ENCODE measurements at regions not wholly inside any gene's neighbourhood (a gene's known extent, or its start where the extent isn't known, plus 50 kb on each side); places are given as distances from the start of the nearest gene placed in this dataset.

DNA sequence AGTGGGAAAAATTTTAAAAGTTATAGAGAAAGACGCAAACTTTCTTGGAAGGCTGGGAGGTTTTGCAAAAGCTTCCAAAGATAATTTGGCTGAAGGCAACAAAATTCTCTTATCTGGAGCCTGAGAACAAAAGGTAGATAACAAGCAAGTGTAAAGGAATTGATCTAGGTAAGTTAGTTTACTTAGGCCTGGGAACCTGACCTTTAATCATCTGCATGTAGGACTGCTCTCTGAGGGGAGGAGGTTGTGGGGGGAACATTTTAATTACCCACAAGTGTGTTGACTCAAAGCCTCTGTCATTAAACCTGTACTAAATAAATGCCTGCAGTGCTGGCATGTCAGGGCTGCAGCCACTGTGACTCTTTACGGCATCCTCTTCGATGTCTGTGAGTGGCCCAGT, 532.3 kb upstream of the SLITRK5 start:
- TF ChIP-seq POLR2A (IDR thresholded peaks at IDR 0.05; ENCODE audit: extremely low read depth, insufficient read length): no peak
- TF ChIP-seq, protein P1, sequence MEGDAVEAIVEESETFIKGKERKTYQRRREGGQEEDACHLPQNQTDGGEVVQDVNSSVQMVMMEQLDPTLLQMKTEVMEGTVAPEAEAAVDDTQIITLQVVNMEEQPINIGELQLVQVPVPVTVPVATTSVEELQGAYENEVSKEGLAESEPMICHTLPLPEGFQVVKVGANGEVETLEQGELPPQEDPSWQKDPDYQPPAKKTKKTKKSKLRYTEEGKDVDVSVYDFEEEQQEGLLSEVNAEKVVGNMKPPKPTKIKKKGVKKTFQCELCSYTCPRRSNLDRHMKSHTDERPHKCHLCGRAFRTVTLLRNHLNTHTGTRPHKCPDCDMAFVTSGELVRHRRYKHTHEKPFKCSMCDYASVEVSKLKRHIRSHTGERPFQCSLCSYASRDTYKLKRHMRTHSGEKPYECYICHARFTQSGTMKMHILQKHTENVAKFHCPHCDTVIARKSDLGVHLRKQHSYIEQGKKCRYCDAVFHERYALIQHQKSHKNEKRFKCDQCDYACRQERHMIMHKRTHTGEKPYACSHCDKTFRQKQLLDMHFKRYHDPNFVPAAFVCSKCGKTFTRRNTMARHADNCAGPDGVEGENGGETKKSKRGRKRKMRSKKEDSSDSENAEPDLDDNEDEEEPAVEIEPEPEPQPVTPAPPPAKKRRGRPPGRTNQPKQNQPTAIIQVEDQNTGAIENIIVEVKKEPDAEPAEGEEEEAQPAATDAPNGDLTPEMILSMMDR (IDR thresholded peaks at IDR 0.05; ENCODE audit: low read depth, low read length): no peak
- TF ChIP-seq MYC (IDR thresholded peaks at IDR 0.05; ENCODE audit: low read depth, low read length): no peak
- no peak for TF ChIP-seq MAX (IDR thresholded peaks at IDR 0.05; ENCODE audit: low read depth, low read length)
